22Rv1 (cell line): ENCODE measurements at regions not wholly inside any gene's neighbourhood (a gene's known extent, or its start where the extent isn't known, plus 50 kb on each side); places are given as distances from the start of the nearest gene placed in this dataset.

Source experiments
- H3K27ac ChIP-seq: fragments of 450-650 bp; 2 replicates; pipeline ENCODE4 v1.5.1; 2017
- CTCF ChIP-seq: fragments of 450-650 bp; IDR thresholded peaks from 2 replicates; pipeline ENCODE4 v1.5.1; 2017; ENCODE audit warnings: mild to moderate bottlenecking
- ZFX ChIP-seq: fragments of 450-650 bp; IDR thresholded peaks from 2 replicates; pipeline ENCODE4 v1.6.1; 2017; ENCODE audit warnings: antibody characterized with exemption, borderline replicate concordance

GRCh38 chr19:33960566-33960965, 163.9 kb downstream of the KCTD15 start:
- TF ChIP-seq CTCF, result no peak

DNA sequence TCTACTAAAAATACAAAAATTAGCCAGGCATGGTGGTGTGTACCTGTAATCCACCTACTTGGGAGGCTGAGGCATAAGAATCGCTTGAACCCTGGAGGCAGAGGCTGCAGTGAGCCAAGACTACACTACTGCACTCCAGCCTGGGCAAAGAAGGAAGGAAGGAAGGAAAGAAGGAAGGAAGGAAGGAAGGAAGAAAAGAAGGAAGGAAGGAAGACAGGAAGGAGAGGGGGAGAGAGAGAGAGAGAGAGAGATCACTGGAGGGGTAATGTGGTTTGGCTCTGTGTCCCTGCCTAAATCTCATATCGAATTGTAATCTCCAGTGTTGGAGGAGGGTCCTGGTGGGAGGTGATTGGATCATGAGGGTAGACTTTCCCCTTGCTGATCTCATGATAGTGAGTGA, 165.5 kb downstream of the KCTD15 start:
- no peak for TF ChIP-seq ZFX
- TF ChIP-seq CTCF, result no peak
- no peak overlapping the region for H3K27ac ChIP-seq

More at GRCh38 chr19:33960566-33960965, 163.9 kb downstream of the KCTD15 start:
- H3K27ac ChIP-seq, result no peak overlapping the region

DNA sequence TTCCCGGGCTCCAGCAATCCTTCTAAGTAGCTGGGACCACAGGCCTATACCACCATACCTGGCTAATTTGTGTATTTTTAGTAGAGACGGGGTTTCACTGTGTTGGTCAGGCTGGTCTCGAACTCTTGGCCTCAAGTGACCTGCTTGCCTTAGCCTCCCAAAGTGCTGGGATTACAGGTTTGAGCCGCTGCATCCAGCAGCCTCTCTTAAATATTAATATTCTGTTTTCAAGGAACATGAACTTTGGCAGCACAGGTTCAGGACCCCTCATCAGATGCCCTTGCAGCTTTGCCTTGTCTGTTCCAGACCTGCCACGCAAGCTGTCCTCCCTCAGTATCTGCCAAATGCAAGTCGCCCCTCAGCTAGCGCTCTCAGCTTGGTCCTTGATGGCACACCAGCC, 166.8 kb downstream of the KCTD15 start:
- H3K27ac ChIP-seq, result no peak overlapping the region
- TF ChIP-seq ZFX (no peak), CTCF (no peak)

GRCh38 chr19:33971073-33971472, 174.4 kb downstream of the KCTD15 start:
- H3K27ac ChIP-seq, result no peak overlapping the region
- TF ChIP-seq CTCF (no peak), ZFX (no peak)

DNA sequence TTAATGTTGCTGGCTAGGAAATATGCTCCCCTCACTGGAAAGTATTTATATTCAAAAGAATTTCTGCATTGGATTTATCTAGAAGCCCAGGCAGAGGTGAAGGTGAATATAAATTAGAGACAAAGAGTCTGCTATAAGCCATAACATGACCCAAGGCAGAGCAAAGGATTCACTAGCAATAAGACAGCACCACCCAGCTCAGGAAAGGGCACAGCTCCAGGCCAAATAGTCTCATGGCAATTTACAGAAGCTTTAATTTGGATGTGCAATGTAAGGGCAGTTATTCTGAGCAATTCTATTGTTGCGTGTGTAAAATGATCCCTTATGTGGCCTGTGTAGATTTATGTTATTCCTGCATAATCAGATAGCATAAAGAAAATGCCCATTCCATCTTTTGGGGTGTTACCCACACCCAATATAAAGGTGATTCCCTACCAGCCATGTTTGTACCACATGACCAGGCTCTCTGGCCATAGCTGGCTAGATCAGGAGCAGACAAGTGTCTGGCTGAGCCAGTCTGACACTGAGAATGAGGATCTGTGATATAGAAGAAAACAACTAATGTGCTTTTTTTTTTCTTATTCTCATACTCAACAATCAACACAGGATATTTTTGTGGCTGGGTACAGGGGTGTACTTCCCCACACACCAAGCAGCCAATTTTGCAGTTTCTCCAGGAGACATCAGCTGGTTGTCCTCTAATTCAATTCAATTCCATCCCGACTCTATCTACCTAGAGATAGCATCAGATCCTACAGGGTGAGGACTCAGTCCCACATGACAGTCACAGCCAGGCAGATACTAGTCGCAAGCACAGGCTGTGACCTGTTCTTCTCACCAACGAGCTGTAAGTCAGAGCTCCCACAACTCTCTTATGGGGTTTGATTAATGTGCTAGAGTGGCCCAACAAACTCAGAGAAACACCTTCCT, 181.4 kb downstream of the KCTD15 start:
- H3K27ac ChIP-seq, result no peak overlapping the region
- TF ChIP-seq ZFX (no peak), CTCF (no peak)

DNA sequence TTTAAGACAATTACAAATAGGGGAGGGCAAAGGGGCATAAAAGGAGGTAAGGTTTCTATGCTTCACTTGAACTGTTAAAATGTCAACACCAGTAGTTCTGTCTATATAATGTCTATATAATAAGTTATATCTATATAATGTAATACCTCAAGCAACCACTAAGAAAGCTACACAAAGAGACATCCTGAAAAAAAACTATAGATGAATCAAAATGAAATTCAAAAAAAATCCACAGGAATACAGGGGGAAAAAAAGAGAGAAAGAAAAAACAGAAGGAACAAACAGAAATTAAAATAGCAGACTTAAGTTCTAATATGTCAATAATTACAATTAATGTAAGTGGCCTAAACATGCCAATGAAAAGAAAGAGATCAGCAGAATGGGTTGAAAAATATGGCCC, 186.0 kb downstream of the KCTD15 start:
- TF ChIP-seq ZFX (no peak), CTCF (no peak)
- no peak overlapping the region for H3K27ac ChIP-seq

GRCh38 chr19:33988601-33989000, 183.7 kb upstream of the LSM14A start:
- no peak for TF ChIP-seq ZFX
- TF ChIP-seq CTCF, result no peak

More at GRCh38 chr19:33988601-33989000, 183.7 kb upstream of the LSM14A start:
- H3K27ac ChIP-seq, result no peak overlapping the region
